GM21528 (cell line): ENCODE measurements at regions not wholly inside any gene's neighbourhood (a gene's known extent, or its start where the extent isn't known, plus 50 kb on each side); places are given as distances from the start of the nearest gene placed in this dataset.
"Not testable (repeated sequence)": the region's sequence is repeated elsewhere in the genome, so short reads cannot be mapped to it uniquely, and the experiment has no call there.

Experiments
- ATAC-seq: cut with Tn5 transposase; IDR thresholded peaks from one replicate; pipeline ENCODE4 v1.9.1; 2021; ENCODE audit warnings: mild to moderate bottlenecking, moderate library complexity; ENCODE audit not compliant: unreplicated experiment, low FRiP score

DNA sequence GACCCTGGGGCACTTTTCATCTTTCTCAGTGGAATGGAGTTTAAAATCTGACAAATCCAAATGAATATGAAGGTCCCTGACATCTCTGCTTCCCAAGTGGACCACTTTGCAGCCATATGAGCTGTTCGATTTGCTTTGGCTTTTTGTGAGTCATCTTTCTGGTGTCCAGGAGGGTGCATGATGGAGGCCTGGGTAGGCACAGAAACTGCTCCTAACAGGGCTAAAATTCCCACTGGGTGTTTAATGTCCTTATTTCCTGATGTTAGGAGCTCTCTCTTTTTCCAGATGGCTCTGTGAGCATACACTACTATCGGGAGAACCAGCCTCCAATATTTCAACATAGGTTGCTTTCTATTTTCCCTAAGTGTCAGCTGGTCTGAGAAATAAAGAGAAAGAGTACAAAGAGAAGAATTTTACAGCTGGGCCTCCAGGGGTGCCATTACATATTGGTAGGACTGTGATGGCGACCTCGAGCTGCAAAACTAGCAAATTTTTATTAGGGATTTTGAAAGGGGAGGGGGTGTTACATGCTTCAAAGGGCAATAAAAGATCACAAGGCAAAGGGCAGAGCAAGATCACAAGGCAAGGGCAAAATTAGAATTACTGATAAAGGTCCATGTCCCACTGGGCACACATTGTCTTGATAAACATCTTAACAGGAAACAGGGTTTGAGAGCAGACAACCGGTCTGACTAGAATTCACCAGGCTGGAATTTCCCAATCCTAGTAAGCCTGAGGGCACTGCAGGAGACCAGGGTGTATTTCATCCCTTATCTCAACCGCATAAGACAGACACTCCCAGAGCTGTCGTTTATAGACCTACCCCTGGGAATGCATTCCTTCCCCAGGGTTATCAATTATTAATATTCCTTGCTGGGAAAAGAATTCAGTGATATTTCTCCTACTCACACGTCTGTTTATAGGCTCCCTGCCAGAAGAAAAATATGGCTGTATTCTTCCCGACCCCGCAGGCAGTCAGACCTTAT, 236.7 kb upstream of the SGCD start:
- ATAC-seq: not testable (repeated sequence)

DNA sequence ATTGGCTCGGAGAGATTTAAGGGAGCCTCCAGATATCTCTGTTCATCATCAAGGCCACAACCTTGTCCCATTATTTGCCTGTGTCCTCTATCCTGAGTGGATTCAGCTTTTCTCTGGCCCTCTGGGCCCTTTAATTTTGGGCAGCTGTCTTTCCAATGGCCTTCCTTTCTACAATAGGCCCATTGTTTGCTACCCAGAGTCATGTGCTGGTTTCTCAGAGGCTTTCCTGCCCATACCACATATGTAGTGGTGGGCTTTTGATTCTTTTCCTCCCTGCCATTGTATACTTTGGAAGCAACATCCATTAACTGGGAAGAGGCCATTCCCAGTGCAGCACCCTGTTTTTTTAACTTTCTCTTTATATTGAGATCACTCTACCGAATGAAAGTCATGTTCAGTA, 233.9 kb upstream of the SGCD start:
- ATAC-seq: no peak

DNA sequence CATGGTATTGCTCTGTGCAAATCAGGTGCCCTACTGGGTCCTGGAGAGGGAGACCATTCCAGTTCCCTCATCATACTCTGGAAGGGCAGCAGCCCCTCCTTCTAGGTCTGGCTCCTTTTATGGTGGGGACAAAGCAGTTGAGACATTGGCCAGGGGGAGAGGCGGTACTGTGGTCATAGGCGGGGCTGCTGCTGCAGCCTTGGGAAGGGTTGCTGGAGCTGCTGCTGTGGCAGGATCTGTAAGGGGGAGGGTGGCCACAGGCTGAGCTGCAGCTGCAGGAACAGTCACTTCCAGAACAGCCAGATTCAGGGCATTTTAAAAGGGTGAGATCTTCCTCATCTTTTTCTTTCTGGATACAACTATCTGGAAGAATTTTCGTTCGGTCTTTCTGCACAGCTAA, 233.0 kb upstream of the SGCD start:
- no peak for ATAC-seq

DNA sequence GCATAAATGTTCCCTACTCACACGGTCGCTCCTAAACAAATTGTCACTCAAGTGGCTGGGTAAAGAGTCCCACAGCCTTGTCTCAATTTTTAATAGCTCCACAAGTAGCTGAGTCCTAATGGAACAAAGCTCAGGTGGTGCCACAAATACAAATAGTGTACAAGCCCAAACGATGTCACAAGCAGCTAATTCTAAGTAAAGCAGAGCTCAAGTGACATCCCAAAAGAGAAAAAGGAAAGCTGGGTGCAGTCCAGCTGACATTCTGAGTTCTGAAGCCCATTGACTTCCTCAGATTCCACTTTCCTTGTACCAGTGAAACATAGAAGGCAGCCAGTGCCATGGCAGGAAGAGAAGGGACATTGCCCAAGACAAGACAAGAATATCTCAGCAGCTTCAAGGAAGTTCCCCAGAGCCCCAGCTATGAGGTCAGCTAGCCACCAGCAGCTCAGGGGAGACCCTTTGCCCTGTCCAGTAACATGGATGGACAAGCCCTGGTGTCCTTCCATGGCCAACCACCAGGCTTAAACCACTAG, 231.2 kb upstream of the SGCD start:
- no peak for ATAC-seq

DNA sequence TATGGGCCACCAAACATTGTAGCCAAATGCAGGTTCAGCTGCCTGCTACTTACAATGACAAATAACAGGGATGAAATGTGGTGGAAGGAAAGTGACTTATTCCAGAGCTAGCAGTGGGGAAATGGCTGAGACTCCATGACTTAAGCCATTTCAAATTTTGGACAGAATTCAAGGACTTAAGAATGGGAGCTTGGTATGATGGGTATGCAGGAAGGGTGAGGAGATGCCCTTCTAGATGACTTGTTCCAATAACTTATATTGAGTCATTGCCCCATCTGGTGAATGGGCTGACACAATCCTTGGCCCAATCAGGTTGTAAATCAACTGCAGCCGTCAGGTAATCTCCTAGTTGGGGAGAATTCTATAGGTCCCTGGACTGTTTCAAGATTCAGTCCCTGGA, 230.7 kb upstream of the SGCD start:
- ATAC-seq: no peak

DNA sequence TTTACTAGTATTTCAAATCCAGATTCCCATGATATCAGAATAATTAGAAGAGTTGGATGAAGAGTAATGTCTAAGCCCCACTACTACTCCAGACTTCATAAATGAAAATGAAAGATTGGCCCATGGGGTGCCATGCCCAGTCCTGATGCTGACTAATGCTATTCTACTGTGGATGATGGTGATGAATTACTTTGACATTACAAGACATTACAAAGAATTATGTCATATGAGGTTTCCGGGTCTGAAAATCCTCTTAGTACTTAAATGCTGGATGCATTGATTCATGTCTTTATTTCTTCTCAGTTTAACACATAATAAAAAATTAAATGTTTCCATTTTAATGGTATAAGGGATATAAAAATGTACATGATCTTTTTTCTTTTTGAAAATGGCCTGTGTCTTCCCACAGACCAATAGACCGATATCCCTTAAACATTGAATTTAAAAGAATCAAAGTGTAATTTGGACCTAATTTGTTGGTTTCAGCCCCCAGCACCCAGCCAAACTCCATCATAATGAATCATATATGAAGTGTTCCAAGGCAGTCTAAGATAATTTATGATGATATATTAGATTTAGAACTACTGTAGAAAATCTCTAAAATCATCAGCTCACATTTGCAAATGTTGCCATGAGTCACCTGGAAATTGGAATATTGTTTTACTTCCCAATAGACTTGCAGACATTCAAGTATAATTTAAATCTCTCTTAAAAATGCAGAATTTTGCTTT, 223.6 kb upstream of the SGCD start:
- no peak for ATAC-seq

DNA sequence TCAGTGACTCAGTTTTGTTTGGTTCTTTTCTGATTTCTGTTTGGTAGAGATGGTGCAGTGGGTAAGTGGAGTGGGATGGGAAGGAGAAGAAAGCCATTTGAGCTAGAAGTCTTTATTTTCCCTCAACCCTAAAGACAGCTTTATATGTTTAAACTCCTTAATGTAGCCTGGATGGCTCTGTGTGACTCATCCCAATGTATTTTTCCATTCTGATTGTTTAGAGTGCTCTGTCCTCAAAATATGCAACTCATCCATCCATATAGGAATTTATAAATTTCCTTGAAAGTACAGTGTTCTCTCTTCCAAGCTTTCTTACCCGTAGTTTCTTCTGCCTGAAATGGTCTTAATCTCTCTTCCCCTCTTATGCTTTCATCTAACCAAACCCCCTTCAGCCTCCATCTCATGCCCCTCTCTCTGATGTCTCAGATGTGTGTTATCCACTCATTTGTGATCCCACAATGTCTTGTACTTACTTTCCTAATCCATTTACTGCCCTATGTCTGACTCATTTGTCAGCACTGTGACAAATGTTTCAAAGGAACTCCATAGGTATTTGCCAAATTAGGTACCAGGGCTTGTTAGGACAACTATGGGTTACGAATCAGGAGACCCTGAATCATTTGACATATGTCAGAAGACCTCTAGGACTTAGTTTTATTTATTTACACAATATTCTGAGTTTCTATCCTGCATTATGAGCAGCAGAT, 217.5 kb upstream of the SGCD start:
- no peak for ATAC-seq

DNA sequence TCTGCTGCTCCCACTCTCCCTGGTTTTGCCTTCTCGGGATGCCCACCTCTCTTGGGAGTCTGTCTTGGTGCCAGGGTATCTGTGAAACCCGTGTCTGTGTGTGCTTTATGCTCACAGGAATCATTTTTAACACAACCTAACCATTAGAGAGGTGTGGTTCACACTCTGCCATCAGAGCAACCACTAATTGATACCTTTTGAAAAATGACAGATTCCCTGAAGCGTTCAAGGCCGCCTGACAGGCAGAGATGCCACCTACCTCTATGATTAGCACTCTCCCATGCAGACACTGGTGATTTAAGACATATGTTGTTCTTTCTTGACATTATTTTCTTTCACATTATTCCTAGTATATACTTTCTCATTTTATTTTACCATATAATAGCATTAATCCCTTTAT, 207.3 kb upstream of the SGCD start:
- ATAC-seq: no peak

DNA sequence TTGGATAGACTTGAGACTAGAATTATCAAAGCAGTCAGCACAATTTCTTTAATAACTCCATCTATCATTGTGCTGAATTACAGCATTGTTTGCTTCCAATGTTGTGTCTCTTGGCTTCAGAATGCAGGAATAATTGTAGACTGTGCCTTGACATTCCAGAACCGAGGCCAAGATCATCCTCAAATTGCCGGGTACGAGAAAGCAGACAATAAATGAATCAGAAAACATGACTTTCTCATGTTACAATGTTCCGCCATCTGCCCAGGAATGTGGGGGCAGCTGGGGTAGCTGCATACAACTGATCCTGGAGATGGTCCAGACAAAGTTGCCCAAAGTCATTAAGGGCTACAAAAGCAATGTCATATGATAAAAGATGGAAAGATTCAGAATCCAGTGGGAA, 206.2 kb upstream of the SGCD start:
- ATAC-seq: no peak

DNA sequence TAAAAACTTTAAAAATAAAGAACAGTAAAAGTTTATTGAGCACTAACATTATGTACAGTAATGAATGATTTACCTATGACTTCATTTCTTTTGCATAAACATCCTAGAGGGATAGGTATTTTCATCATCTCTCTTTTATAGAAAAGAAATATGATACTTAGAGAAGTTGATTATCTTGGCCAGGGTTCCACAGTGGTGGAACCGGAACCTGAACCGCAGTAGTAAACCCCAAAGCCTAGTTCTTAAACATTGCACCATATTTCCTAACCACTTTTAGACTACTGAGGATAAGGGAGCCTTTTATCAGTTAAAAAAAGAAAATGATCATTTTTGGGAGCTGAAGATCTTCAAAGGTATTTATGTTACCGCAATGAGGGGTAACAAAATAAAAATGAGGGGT, 205.7 kb upstream of the SGCD start:
- ATAC-seq: no peak

DNA sequence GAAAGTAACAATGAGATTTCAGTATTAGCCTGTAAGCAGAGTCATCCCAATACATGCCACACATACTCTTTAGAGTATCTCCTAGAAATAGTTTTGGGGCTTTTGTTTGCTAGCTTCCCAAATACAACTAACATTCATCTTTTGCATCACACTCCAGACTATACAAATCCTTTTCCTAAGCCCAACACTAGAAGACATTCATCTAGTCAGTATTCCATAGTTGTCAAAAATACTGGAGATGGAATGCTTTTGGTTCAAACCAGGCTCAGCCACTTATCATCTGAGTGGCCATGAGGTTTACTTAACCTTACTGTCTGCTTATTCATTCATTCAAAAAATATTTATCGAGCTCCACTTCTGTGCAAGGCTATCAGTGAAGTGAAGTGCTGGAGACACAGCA, 205.1 kb upstream of the SGCD start:
- no peak for ATAC-seq

DNA sequence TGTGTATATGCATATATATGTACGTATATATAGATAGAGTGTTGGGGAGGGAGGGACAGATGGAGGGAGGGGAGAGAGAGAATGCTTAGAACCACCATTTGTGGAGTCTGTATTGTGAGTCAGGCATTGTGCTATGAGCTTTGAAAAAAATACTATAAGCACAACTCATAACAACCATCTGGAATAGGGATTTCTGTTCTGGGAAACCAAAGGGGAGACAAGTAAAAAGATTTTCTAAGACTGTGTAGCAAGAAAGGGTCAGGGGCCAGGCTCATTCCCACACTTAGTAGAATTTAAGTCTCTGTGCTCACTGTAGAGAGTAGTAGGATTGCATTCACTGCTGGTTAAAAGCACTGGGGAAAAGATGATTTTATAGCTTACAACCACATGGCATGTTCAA, 202.3 kb upstream of the SGCD start:
- ATAC-seq: no peak

DNA sequence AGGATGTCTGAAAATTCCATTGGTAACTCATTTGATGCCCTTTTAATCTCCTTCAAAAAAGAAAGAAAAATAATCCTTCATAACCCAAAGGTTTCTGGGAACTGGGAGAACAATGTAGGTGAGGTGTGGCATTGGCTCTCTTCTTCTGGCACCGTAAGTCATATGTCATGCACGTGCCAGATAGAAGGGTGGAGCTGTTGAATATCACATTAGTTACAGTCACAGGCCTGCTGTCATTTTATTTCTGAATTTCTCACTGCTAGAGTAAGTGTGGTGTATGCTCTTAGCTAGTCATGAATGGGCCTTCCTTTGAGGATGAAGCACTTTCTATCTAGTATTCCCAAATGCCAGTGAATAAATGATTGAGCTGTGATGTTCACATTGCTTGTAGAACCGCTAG, 201.8 kb upstream of the SGCD start:
- ATAC-seq: no peak

DNA sequence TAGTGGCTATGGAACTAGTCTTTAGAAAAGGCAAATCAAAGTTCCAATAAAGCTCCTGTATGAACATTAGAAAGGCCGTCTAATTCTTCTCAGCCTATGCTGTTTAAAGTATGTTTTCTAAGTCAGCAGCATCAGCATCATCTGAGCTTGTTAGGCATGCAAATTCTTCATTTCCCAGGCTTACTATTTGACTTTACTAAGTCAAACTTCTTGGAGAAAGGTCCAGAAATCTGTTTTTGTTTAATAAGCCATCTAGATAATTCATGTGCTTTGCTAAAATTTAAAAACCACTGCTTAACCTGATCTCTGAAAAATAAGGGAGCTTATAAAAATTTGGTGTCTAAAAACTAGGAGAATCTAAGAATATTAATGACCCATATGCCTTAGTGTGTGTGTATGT, 200.2 kb upstream of the SGCD start:
- no peak for ATAC-seq

DNA sequence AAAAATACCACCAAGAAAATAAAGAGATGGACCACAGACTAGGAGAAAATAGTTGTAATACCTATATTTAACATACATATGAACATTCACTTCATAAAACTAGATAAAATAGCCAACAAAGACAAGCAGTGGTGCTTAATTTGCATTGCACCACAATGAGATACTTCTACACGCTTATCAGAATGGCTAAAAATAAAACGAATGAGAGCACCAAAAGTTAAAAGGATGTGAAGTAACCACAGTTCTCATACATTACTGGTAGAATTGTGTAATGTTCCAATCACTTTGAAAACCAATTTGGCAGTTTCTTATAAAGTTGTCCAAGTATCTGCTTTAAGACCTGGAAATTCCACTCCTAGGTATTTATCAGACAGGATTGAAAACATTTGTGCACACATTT, 198.9 kb upstream of the SGCD start:
- ATAC-seq: no peak

DNA sequence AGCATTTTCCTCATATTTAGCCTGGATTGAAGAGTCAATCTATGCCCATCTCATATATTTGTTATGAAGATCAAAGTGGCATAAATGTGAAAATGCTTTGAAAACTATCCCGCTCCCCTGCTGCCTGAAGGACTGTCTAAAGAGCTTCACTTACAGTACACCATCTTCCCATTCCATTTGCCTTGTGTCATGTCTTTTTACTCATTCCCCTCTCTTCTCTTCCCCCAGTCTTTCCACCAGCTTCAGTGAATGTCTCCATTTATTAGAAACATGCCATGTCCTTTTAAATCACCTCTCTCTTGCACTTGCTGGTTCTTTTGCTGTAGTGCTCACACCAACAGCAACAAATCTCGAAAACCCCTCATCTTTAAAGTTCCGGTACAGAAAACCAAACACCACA, 192.7 kb upstream of the SGCD start:
- ATAC-seq: no peak

DNA sequence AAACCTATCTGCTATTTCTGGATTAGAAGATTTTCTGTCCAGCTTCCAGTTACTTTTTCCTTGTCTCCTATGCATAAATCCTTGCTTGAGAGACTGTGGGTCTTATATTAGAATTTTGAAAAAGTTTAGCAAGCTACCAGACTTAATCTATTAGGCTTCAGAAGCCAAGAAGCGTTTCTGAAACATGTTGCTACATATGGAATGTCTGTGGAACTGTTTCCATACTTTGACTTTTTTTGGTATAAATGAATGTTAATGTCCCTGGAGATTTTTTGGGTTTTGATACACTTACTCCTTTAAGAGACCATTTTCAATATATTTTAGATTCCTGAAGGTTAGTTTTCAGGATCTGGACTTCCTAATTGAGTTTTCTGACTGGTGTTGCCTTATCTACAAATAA, 191.4 kb upstream of the SGCD start:
- ATAC-seq: no peak

DNA sequence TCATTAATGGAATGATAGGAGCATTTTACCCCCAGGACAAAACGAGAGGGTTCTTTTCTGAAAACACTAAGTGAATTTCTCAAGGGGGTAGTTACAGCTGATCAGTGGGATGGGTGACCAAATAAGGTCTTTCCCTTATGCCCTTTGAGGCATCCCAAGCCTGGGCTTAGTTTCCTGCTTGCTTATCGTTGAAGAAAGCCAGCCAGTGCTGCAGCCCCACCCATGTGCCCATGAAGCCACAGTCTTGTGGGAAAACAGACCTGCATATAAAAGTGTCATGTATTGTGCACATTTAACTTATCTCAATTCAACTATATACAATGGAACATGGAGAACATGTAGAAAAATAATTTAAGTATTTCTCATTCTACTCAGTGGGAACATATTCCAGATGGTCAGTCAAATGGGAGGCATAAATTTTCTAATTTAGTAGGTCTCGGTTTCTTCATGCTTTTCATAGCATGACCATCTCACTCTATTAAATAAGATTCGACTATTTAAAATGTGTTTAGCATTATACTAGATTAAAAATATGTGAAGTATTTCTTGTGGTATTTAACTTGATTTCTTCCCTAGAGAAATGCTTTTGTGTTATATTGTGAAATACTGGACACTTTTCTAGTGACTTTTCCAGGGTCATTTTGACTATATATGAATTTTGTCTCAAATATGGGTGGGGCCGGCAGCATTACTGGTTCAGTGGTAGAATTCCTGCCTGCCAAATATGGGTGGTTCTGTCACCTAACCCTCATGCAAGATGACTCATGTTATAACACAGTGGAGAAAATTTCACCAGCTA, 189.7 kb upstream of the SGCD start:
- no peak for ATAC-seq

DNA sequence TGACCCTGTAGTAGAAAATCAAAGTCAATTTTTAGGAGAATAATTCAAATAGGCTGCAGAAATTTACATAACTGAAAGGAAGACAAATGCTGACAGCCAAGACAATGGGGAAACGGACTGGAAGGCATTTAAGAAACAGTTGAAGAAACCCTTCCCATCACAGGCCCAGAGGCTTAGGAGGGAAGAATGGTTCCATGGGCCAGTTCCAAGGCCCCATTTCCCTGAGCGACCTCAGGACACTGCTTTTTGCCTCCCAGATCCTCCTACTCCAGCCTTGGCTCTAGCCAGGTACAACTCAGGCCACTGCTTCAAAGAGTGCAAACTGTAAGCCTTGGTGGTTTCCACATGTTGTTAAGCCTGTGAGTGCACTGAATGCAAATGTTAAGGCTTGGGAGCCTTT, 184.1 kb upstream of the SGCD start:
- ATAC-seq: no peak

DNA sequence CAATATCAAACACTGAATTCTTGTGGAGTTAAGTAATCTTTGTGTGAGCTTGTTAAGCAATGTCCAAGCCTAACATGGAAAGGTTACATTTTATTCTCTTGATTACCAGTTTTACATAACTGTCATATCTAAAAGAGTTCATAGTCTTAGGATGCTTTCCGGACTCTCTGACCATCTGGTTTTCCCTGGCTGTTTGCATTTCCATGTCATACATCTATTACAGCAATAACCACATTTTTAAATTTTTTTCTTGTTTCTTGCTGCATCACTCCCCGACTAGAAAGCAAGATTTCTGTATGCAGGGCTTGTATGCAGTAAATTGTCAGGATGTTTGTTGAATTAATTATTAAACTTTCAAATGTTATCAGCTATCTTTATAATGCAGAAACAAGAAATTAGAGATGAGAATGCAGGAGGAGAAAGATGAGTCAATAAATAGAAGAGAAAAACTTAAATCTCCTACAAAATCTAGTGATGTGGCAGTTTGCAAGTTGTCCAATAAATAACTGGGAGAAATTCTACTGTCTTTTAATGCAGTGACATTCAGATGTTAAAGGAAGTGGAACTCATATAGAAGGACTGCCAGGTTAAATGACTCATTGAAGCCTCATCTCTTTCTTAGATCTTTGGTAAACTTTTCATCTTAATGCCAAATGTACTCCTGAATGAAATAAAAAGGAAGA, 179.6 kb upstream of the SGCD start:
- ATAC-seq: no peak
